Ishikawa (cell line): ENCODE measurements at regions not wholly inside any gene's neighbourhood (a gene's known extent, or its start where the extent isn't known, plus 50 kb on each side); places are given as distances from the start of the nearest gene placed in this dataset.

Experiments used
- CEBPB ChIP-seq: IDR thresholded peaks from 2 replicates; pipeline ENCODE4 v1.6.1; 2012
- CREB1 ChIP-seq: IDR thresholded peaks from 2 replicates; pipeline ENCODE4 v1.6.1; 2012; ENCODE audit warnings: low read depth
- EGR1 ChIP-seq: IDR thresholded peaks from 2 replicates; pipeline ENCODE4 v1.6.1; 2012
- NFIC ChIP-seq: IDR thresholded peaks from 2 replicates; pipeline ENCODE4 v1.6.1; 2012

GRCh38 chr6:53411451-53411850 lies 62.7 kb upstream of the ELOVL5 start:
- TF ChIP-seq NFIC (no peak), CEBPB (no peak), CREB1 (no peak), EGR1 (no peak)
